HEK293 (cell line): ENCODE measurements at regions not wholly inside any gene's neighbourhood (a gene's known extent, or its start where the extent isn't known, plus 50 kb on each side); places are given as distances from the start of the nearest gene placed in this dataset.

Experiments
- CTCF ChIA-PET: fragments of 350-600 bp; formaldehyde crosslinking; extraction: SDS; loops from one replicate; lab custom pipeline; 2021; ENCODE audit warnings: antibody characterized with exemption; lab: Yijun Ruan, JAX
- POLR2A ChIA-PET: fragments of 300-600 bp; formaldehyde crosslinking; extraction: SDS; loops from one replicate; lab custom pipeline; 2020; ENCODE audit warnings: antibody characterized with exemption, inconsistent platforms; lab: Yijun Ruan, JAX
- H3K27ac ChIP-seq: fragments of 200-500 bp; sonication (Bioruptor generic); 2 replicates; pipeline ENCODE4 v1.5.1; 2014; ENCODE audit warnings: low read depth, low read length, control low read depth, inconsistent platforms; ENCODE audit errors: extremely low read depth
- H3K36me3 ChIP-seq, 2 experiments: fragments of 200-500 bp in 1 of 2; sonication (Bioruptor generic) in 1 of 2; 1 replicate in 1 of 2; 2 replicates in 1 of 2; pipeline ENCODE4 v1.5.1; 2014 to 2017; ENCODE audit warnings: inconsistent platforms in 2 of 2, low read length in 2 of 2; ENCODE audit not compliant: control insufficient read depth in 2 of 2, insufficient read depth in 1 of 2
- H3K4me1 ChIP-seq: fragments of 200-500 bp; sonication (Bioruptor generic); 2 replicates; pipeline ENCODE4 v1.5.1; 2014; ENCODE audit warnings: mild to moderate bottlenecking, low read length, inconsistent platforms; ENCODE audit not compliant: control insufficient read depth, insufficient read depth
- H3K4me3 ChIP-seq: 2 replicates; pipeline ENCODE4 v1.5.1; 2011; ENCODE audit warnings: low read depth, mild to moderate bottlenecking, control low read depth, low read length, moderate library complexity
- H3K9me3 ChIP-seq: fragments of 200-500 bp; sonication (Bioruptor generic); 2 replicates; pipeline ENCODE4 v1.5.1; 2014; ENCODE audit warnings: low read depth, low read length, inconsistent platforms; ENCODE audit not compliant: control insufficient read depth, insufficient read depth
- BCL11A ChIP-seq: fragments of 450-650 bp; formaldehyde crosslinking; IDR thresholded peaks from 2 replicates; pipeline ENCODE4 v1.5.1; 2016; ENCODE audit warnings: low read depth, missing biosample characterization, missing genetic modification characterization
- BCL11B ChIP-seq: fragments of 450-650 bp; formaldehyde crosslinking; IDR thresholded peaks from 2 replicates; pipeline ENCODE4 v1.5.1; 2016; ENCODE audit warnings: low read depth, missing biosample characterization, missing genetic modification characterization
- FEZF1 ChIP-seq: fragments of 450-650 bp; formaldehyde crosslinking; IDR thresholded peaks from 2 replicates; pipeline ENCODE4 v1.5.1; 2016; ENCODE audit warnings: missing biosample characterization, missing genetic modification characterization
- GLI4 ChIP-seq: fragments of 450-650 bp; formaldehyde crosslinking; IDR thresholded peaks from 2 replicates; pipeline ENCODE4 v1.5.1; 2016; ENCODE audit warnings: missing biosample characterization, missing genetic modification characterization
- HOXA7 ChIP-seq: sonication (generic); formaldehyde crosslinking; IDR thresholded peaks from 2 replicates; pipeline ENCODE4 v1.8.1; 2022; ENCODE audit warnings: missing genetic modification reagents, borderline replicate concordance
- HOXD13 ChIP-seq: sonication (generic); formaldehyde crosslinking; IDR thresholded peaks from 2 replicates; pipeline ENCODE4 v1.8.0; 2022; ENCODE audit warnings: missing genetic modification reagents, borderline replicate concordance
- KLF16 ChIP-seq: fragments of 450-650 bp; formaldehyde crosslinking; IDR thresholded peaks from 2 replicates; pipeline ENCODE4 v1.5.1; 2017; ENCODE audit warnings: missing biosample characterization, missing genetic modification characterization
- MZF1 ChIP-seq: fragments of 450-650 bp; formaldehyde crosslinking; IDR thresholded peaks from 2 replicates; pipeline ENCODE4 v1.5.1; 2017; ENCODE audit warnings: missing biosample characterization, missing genetic modification characterization, borderline replicate concordance
- OVOL3 ChIP-seq: fragments of 450-650 bp; formaldehyde crosslinking; IDR thresholded peaks from 2 replicates; pipeline ENCODE4 v1.5.1; 2016; ENCODE audit warnings: missing biosample characterization, missing genetic modification characterization
- PBX3 ChIP-seq: sonication (generic); formaldehyde crosslinking; IDR thresholded peaks from 2 replicates; pipeline ENCODE4 v1.8.1; 2022; ENCODE audit warnings: mild to moderate bottlenecking, moderate library complexity, missing genetic modification reagents
- PRDM1 ChIP-seq: fragments of 450-650 bp; formaldehyde crosslinking; IDR thresholded peaks from 2 replicates; pipeline ENCODE4; 2016; ENCODE audit warnings: missing biosample characterization, missing genetic modification characterization
- ZBTB21 ChIP-seq: fragments of 450-650 bp; formaldehyde crosslinking; IDR thresholded peaks from 2 replicates; pipeline ENCODE4 v1.5.1; 2017; ENCODE audit warnings: missing biosample characterization, missing genetic modification characterization
- ZBTB26 ChIP-seq: fragments of 450-650 bp; formaldehyde crosslinking; optimal IDR thresholded peaks from 2 replicates; pipeline ENCODE3; 2016; ENCODE audit warnings: missing biosample characterization, mild to moderate bottlenecking, missing genetic modification characterization
- ZBTB7A ChIP-seq: fragments of 450-650 bp; formaldehyde crosslinking; IDR thresholded peaks from 2 replicates; pipeline ENCODE4 v1.5.1; 2016; ENCODE audit warnings: low read depth, missing biosample characterization, missing genetic modification characterization
- ZIC2 ChIP-seq: fragments of 450-650 bp; formaldehyde crosslinking; IDR thresholded peaks from 2 replicates; pipeline ENCODE4 v1.5.1; 2016; ENCODE audit warnings: missing biosample characterization, missing genetic modification characterization
- ZNF133 ChIP-seq: fragments of 450-650 bp; formaldehyde crosslinking; IDR thresholded peaks from 2 replicates; pipeline ENCODE4 v1.5.1; 2016; ENCODE audit warnings: missing biosample characterization, missing genetic modification characterization
- ZNF211 ChIP-seq: fragments of 450-650 bp; formaldehyde crosslinking; IDR thresholded peaks from 2 replicates; pipeline ENCODE4 v1.5.1; 2016; ENCODE audit warnings: low read depth, missing biosample characterization, missing genetic modification characterization
- ZNF335 ChIP-seq: fragments of 450-650 bp; formaldehyde crosslinking; conservative IDR thresholded peaks from 2 replicates; pipeline ENCODE4 v1.5.1; 2016; ENCODE audit warnings: missing biosample characterization, missing genetic modification characterization
- ZNF362 ChIP-seq: fragments of 450-650 bp; formaldehyde crosslinking; IDR thresholded peaks from 2 replicates; pipeline ENCODE4 v1.5.1; 2016; ENCODE audit warnings: missing biosample characterization, missing genetic modification characterization
- ZNF433 ChIP-seq: fragments of 450-650 bp; formaldehyde crosslinking; IDR thresholded peaks from 2 replicates; pipeline ENCODE4 v1.5.1; 2016; ENCODE audit warnings: missing biosample characterization, missing genetic modification characterization, low read depth
- ZNF518A ChIP-seq: fragments of 450-650 bp; formaldehyde crosslinking; conservative IDR thresholded peaks from 2 replicates; pipeline ENCODE4 v1.5.1; 2016; ENCODE audit warnings: low read depth, missing biosample characterization, missing genetic modification characterization
- ZNF530 ChIP-seq: fragments of 450-650 bp; formaldehyde crosslinking; IDR thresholded peaks from 2 replicates; pipeline ENCODE4 v1.5.1; 2016; ENCODE audit warnings: low read depth, missing biosample characterization, missing genetic modification characterization
- ZNF544 ChIP-seq: fragments of 450-650 bp; formaldehyde crosslinking; IDR thresholded peaks from 2 replicates; pipeline ENCODE4 v1.5.0; 2017; ENCODE audit warnings: missing biosample characterization, missing genetic modification characterization
- ZNF549 ChIP-seq: fragments of 450-650 bp; IDR thresholded peaks from 2 replicates; pipeline ENCODE4 v1.5.1; 2018; ENCODE audit warnings: missing biosample characterization, missing genetic modification characterization, mild to moderate bottlenecking, inconsistent platforms, moderate library complexity
- ZNF580 ChIP-seq: fragments of 450-650 bp; formaldehyde crosslinking; IDR thresholded peaks from 2 replicates; pipeline ENCODE4 v1.5.1; 2016; ENCODE audit warnings: missing biosample characterization, missing genetic modification characterization
- ZNF658 ChIP-seq: fragments of 450-650 bp; formaldehyde crosslinking; IDR thresholded peaks from 2 replicates; pipeline ENCODE4; 2016; ENCODE audit warnings: missing biosample characterization, missing genetic modification characterization
- ZNF670 ChIP-seq: fragments of 450-650 bp; formaldehyde crosslinking; IDR thresholded peaks from 2 replicates; pipeline ENCODE4 v1.5.1; 2016; ENCODE audit warnings: missing biosample characterization, missing genetic modification characterization, low read depth

DNA sequence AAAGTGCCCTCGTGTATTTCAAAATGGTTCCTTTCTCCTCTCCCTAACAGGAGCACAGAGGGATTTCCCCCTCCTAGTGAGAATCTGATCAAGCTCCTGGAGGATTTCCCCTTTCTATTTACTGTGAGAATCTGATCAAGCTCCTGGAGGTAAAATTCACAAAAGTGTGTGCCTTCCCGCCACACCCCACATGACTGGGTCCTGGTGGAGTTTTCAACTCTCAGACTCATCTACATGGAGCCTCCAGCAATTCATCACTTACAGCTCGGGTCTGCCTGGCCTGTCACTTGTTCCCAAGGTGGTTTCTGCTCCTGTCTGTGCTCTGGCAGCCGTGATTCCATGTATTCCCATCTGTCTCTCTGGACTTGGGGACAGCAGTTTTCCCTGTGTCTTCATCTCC lies 590.7 kb downstream of the FBXO15 start:
- POLR2A ChIA-PET: no interaction called here

DNA sequence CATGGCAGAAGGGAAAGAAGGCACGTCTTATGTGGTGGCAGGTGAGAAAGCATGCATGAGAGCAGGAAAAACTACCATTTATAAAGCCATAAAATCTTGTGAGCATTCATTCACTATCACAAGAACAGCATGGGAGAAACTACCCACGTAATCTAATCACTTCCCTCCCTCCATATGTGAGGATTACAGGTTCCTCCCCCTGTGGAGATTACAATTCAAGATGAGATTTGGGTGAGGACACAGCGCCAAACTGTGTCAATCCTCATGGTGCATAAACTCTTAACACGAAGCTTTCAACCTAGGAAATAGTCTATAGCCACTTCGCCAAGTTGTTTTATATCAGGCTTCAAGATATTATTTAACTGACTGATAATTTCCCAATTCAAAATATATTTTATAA lies 595.5 kb downstream of the FBXO15 start:
- no peaks in the 10 kb centered on the region for H3K9me3 ChIP-seq
- H3K4me1 ChIP-seq: no peaks in the 10 kb centered on the region
- no peak overlapping the region for H3K27ac ChIP-seq
- POLR2A ChIA-PET: no interaction called here
- H3K36me3 ChIP-seq: no peaks in the 10 kb centered on the region
- TF ChIP-seq ZNF580 (no peak), MZF1 (tag by site-specific recombination) (no peak), ZNF362 (no peak), KLF16 (no peak), ZNF658 (tag by site-specific recombination) (no peak), PRDM1 (tag by site-specific recombination) (no peak), BCL11A (no peak)
- H3K4me3 ChIP-seq: no peak overlapping the region
- CTCF ChIA-PET: no interaction called here

More for the DNA sequence above, 590.7 kb downstream of the FBXO15 start:
- Histone ChIP-seq H3K27ac (no peak overlapping the region), H3K4me3 (no peak overlapping the region), H3K4me1 (no peaks in the 10 kb centered on the region), H3K36me3 (no peaks in the 10 kb centered on the region), H3K9me3 (no peaks in the 10 kb centered on the region)
- CTCF ChIA-PET: no interaction called here
- TF ChIP-seq FEZF1 (tag by site-specific recombination) (no peak), ZBTB21 (tag by site-specific recombination) (no peak), GLI4 (tag by site-specific recombination) (no peak), PBX3 (CRISPR knock-in tag) (no peak), BCL11B (no peak), ZNF530 (tag by site-specific recombination) (no peak), ZNF211 (no peak), HOXA7 (CRISPR knock-in tag) (no peak), ZBTB26 (tag by site-specific recombination) (no peak), ZNF549 (tag by site-specific recombination) (no peak), ZNF133 (tag by site-specific recombination) (no peak), ZNF544 (tag by site-specific recombination) (no peak)

DNA sequence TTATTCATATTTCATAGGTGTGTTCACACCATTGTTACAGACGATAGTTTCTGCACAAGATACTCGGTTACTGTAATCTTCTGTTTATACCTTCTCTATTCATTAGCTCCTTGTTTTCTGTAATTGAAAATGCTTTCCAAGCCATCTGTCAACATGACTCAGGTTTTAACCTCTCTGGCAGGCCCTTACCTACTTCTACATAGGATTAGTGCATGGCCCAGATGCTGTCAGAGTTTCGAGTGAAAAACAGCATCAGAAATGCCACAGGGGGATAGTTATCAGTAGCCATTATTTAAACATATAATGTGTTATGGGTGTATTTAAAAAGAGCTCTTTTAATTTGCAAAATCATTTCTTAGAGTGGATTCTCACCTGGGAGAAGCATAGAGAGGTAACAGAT lies 596.4 kb downstream of the FBXO15 start:
- H3K4me3 ChIP-seq: no peak overlapping the region
- no peaks in the 10 kb centered on the region for H3K9me3 ChIP-seq
- H3K27ac ChIP-seq: no peak overlapping the region
- CTCF ChIA-PET: interaction anchor here (0.6 kb wide), 1 partner anchor 20 kb away, joined by 4 read pairs; no protein-coding TSS in a partner anchor
- POLR2A ChIA-PET: no interaction called here
- H3K36me3 ChIP-seq: no peaks in the 10 kb centered on the region
- H3K4me1 ChIP-seq: no peaks in the 10 kb centered on the region
- TF ChIP-seq OVOL3 (tag by site-specific recombination): no peak
- TF ChIP-seq ZIC2 (tag by site-specific recombination): no peak
- TF ChIP-seq ZNF433: no peak
- TF ChIP-seq MZF1 (tag by site-specific recombination): no peak
- no peak for TF ChIP-seq ZBTB7A
- no peak for TF ChIP-seq ZNF518A (tag by site-specific recombination)
- no peak for TF ChIP-seq ZNF335 (tag by site-specific recombination)
- no peak for TF ChIP-seq HOXD13 (CRISPR knock-in tag)
- TF ChIP-seq ZNF670 (tag by site-specific recombination): no peak
